SK-N-SH treated with all-trans-retinoic acid at 6 μM for 48 hours (cell line): ENCODE measurements at regions not wholly inside any gene's neighbourhood (a gene's known extent, or its start where the extent isn't known, plus 50 kb on each side); places are given as distances from the start of the nearest gene placed in this dataset.

Source experiments
- ATAC-seq: fragments of 200-7000 bp; cut with Tn5 transposase; 3 replicates; pipeline ENCODE4 v1.9.1; 2020; ENCODE audit warnings: mild to moderate bottlenecking, moderate library complexity
- ARNTL ChIP-seq: fragments of 450-650 bp; formaldehyde crosslinking; IDR thresholded peaks from 2 replicates; pipeline ENCODE4 v1.5.0; 2020; ENCODE audit warnings: low read depth, mild to moderate bottlenecking, moderate library complexity, borderline replicate concordance
- CREB5 ChIP-seq: fragments of 250-450 bp; sonication (Bioruptor Pico); IDR thresholded peaks from 2 replicates; pipeline ENCODE4 v1.5.1; 2020; ENCODE audit warnings: low read depth, mild to moderate bottlenecking, moderate library complexity
- CSDC2 ChIP-seq: fragments of 250-450 bp; sonication (Bioruptor Pico); IDR thresholded peaks from 2 replicates; pipeline ENCODE4 v1.5.0; 2020; ENCODE audit warnings: mild to moderate bottlenecking, moderate library complexity
- CSRNP3 ChIP-seq: fragments of 250-450 bp; sonication (Bioruptor Pico); IDR thresholded peaks from 2 replicates; pipeline ENCODE4 v1.5.1; 2021; ENCODE audit warnings: mild to moderate bottlenecking, moderate library complexity
- ESRRG ChIP-seq: fragments of 250-450 bp; sonication (Bioruptor Pico); IDR thresholded peaks from 2 replicates; pipeline ENCODE4 v1.6.1; 2021; ENCODE audit warnings: mild to moderate bottlenecking
- GLIS3 ChIP-seq: fragments of 250-450 bp; sonication (Bioruptor Pico); IDR thresholded peaks from 2 replicates; pipeline ENCODE4 v1.5.0; 2020; ENCODE audit warnings: mild to moderate bottlenecking, moderate library complexity
- ISL1 ChIP-seq: fragments of 250-450 bp; sonication (Bioruptor Pico); IDR thresholded peaks from 2 replicates; pipeline ENCODE4 v2.1.2; 2022; ENCODE audit warnings: mild to moderate bottlenecking, moderate library complexity
- PPARA ChIP-seq: fragments of 250-450 bp; sonication (Bioruptor Pico); IDR thresholded peaks from 2 replicates; pipeline ENCODE4 v1.5.0; 2020; ENCODE audit warnings: mild to moderate bottlenecking, borderline replicate concordance
- SNAI2 ChIP-seq: fragments of 250-450 bp; sonication (Bioruptor Pico); IDR thresholded peaks from 2 replicates; pipeline ENCODE4 v1.5.0; 2020; ENCODE audit warnings: mild to moderate bottlenecking, moderate library complexity
- TOX ChIP-seq: fragments of 250-450 bp; sonication (Bioruptor Pico); IDR thresholded peaks from 2 replicates; pipeline ENCODE4 v1.8.0; 2021; ENCODE audit warnings: mild to moderate bottlenecking, moderate library complexity, borderline replicate concordance
- TSHZ2 ChIP-seq: fragments of 250-450 bp; sonication (Bioruptor Pico); IDR thresholded peaks from 2 replicates; pipeline ENCODE4 v1.5.0; 2020; ENCODE audit warnings: mild to moderate bottlenecking, moderate library complexity
- ZC3H10 ChIP-seq: fragments of 250-450 bp; sonication (Bioruptor Pico); IDR thresholded peaks from 2 replicates; pipeline ENCODE4 v1.5.1; 2021; ENCODE audit warnings: mild to moderate bottlenecking, moderate library complexity
- ZFP3 ChIP-seq: fragments of 250-450 bp; sonication (Bioruptor Pico); IDR thresholded peaks from 2 replicates; pipeline ENCODE4 v1.5.0; 2020; ENCODE audit warnings: mild to moderate bottlenecking, moderate library complexity
- ZFP30 ChIP-seq: fragments of 450-650 bp; formaldehyde crosslinking; IDR thresholded peaks from 2 replicates; pipeline ENCODE4 v1.5.0; 2022; ENCODE audit warnings: mild to moderate bottlenecking, moderate library complexity
- ZNF565 ChIP-seq: fragments of 450-650 bp; formaldehyde crosslinking; conservative IDR thresholded peaks from 2 replicates; pipeline ENCODE4 v1.5.0; 2020; ENCODE audit warnings: low read depth, mild to moderate bottlenecking, moderate library complexity
- ZNF70 ChIP-seq: fragments of 450-650 bp; formaldehyde crosslinking; IDR thresholded peaks from 2 replicates; pipeline ENCODE4 v1.5.0; 2020; ENCODE audit warnings: mild to moderate bottlenecking, moderate library complexity
- TF ChIP-seq, protein P1 (sequence below): fragments of 250-450 bp; sonication (Bioruptor Pico); IDR thresholded peaks from 2 replicates; pipeline ENCODE4 v1.8.0; 2020; ENCODE audit warnings: mild to moderate bottlenecking, moderate library complexity, borderline replicate concordance
- TF ChIP-seq, protein P2 (sequence below): fragments of 250-450 bp; sonication (Bioruptor Pico); IDR thresholded peaks from 2 replicates; pipeline ENCODE4 v1.8.0; 2021; ENCODE audit warnings: low read depth, mild to moderate bottlenecking, moderate library complexity, borderline replicate concordance

DNA sequence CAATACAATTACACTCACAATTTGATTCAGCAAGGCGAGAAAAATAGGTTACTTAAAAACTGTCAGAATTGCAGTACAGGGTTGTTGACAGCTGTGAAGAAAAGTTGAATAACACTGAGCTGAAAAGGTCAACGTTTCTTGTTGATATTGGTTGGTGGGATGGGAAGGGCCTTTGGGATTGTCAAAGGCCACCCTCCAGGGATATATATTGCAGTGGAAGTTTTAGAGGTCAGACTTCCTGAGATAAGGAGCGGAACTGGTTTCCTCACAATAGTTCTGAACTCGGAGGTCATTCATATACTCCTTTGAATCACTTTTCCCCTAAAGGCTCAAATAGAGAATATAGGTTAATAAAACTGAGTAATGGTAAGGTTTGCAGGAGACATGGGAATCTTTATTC lies 417.2 kb downstream of the RAPGEF2 start:
- TF ChIP-seq ZNF70 (CRISPR knock-in tag), result no peak
- no peak for TF ChIP-seq TOX (CRISPR knock-in tag)
- no peak for TF ChIP-seq CSRNP3
- no peak for TF ChIP-seq ZC3H10 (CRISPR knock-in tag)
- no peak for TF ChIP-seq ISL1 (CRISPR knock-in tag)
- TF ChIP-seq ESRRG (CRISPR knock-in tag), result no peak
- no peak for TF ChIP-seq ZFP30 (CRISPR knock-in tag)
- no peak for ATAC-seq

GRCh38 chr4:159526172-159526571 lies 423.3 kb downstream of the RAPGEF2 start:
- ATAC-seq, result no peak
- no peak for TF ChIP-seq CSDC2 (CRISPR knock-in tag)
- TF ChIP-seq PPARA (CRISPR knock-in tag), result no peak
- TF ChIP-seq ZNF70 (CRISPR knock-in tag), result no peak
- no peak for TF ChIP-seq CSRNP3
- no peak for TF ChIP-seq ARNTL (CRISPR knock-in tag)
- no peak for TF ChIP-seq TSHZ2 (CRISPR knock-in tag)
- no peak for TF ChIP-seq TOX (CRISPR knock-in tag)
- TF ChIP-seq, protein P1, sequence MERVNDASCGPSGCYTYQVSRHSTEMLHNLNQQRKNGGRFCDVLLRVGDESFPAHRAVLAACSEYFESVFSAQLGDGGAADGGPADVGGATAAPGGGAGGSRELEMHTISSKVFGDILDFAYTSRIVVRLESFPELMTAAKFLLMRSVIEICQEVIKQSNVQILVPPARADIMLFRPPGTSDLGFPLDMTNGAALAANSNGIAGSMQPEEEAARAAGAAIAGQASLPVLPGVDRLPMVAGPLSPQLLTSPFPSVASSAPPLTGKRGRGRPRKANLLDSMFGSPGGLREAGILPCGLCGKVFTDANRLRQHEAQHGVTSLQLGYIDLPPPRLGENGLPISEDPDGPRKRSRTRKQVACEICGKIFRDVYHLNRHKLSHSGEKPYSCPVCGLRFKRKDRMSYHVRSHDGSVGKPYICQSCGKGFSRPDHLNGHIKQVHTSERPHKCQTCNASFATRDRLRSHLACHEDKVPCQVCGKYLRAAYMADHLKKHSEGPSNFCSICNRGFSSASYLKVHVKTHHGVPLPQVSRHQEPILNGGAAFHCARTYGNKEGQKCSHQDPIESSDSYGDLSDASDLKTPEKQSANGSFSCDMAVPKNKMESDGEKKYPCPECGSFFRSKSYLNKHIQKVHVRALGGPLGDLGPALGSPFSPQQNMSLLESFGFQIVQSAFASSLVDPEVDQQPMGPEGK (CRISPR knock-in tag), result no peak
- TF ChIP-seq, protein P2, sequence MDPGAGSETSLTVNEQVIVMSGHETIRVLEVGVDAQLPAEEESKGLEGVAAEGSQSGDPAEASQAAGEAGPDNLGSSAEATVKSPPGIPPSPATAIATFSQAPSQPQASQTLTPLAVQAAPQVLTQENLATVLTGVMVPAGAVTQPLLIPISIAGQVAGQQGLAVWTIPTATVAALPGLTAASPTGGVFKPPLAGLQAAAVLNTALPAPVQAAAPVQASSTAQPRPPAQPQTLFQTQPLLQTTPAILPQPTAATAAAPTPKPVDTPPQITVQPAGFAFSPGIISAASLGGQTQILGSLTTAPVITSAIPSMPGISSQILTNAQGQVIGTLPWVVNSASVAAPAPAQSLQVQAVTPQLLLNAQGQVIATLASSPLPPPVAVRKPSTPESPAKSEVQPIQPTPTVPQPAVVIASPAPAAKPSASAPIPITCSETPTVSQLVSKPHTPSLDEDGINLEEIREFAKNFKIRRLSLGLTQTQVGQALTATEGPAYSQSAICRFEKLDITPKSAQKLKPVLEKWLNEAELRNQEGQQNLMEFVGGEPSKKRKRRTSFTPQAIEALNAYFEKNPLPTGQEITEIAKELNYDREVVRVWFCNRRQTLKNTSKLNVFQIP (CRISPR knock-in tag), result no peak

DNA sequence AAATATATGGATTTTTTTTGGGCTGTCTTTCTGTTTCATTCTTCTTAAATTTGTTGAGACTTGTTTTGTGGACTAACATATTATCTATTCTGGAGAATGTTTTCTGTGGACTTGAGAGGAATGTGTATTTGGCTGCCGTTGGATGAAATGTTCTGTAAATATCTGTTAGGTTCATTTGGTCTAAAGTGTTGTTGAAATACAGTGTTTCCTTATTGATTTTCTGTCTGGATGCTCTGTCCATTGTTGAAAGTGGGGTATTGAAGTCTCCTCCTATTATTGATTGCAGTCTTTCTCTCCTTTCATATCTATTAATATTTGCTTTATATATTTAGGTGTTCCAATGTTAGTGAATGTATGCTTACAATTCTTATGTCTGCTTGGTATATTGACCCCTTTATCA lies 431.8 kb downstream of the RAPGEF2 start:
- ATAC-seq, result no peak
- TF ChIP-seq ZFP30 (CRISPR knock-in tag), result no peak
- no peak for TF ChIP-seq ARNTL (CRISPR knock-in tag)
- TF ChIP-seq ZFP3, result no peak
- TF ChIP-seq CREB5 (CRISPR knock-in tag), result no peak
- no peak for TF ChIP-seq ZC3H10 (CRISPR knock-in tag)
- no peak for TF ChIP-seq TOX (CRISPR knock-in tag)
- no peak for TF ChIP-seq CSDC2 (CRISPR knock-in tag)
- TF ChIP-seq ESRRG (CRISPR knock-in tag), result no peak
- TF ChIP-seq CSRNP3, result no peak
- TF ChIP-seq ISL1 (CRISPR knock-in tag), result no peak
- TF ChIP-seq TSHZ2 (CRISPR knock-in tag), result no peak
- TF ChIP-seq, protein P2 (CRISPR knock-in tag), result no peak
- TF ChIP-seq ZNF565, result no peak
- TF ChIP-seq ZNF70 (CRISPR knock-in tag), result no peak
- TF ChIP-seq SNAI2, result no peak
- TF ChIP-seq PPARA (CRISPR knock-in tag), result no peak
- no peak for TF ChIP-seq GLIS3 (CRISPR knock-in tag)
